Psoas muscle (tissue), 7 donors: ENCODE measurements at regions not wholly inside any gene's neighbourhood (a gene's known extent, or its start where the extent isn't known, plus 50 kb on each side); places are given as distances from the start of the nearest gene placed in this dataset.

Source experiments
- ATAC-seq, 4 donors: fragments of 200-7000 bp; cut with Tn5 transposase; one replicate each; pipeline ENCODE4 v1.9.1; 2020; ENCODE audit warnings: moderate library complexity in 3 of 4, mild to moderate bottlenecking in 2 of 4
- DNase-seq, 2 donors: peaks; one replicate each; pipeline ENCODE4 v3.0.0-alpha.2; 2020
- H3K27ac ChIP-seq: fragments of 200-600 bp; one replicate; pipeline ENCODE4 v1.8.0; 2022
- H3K27me3 ChIP-seq, 3 donors: fragments of 200-600 bp in 1 of 3; one replicate each; pipeline versions ENCODE4 v1.6.1 to v1.8.0; 2013 to 2022; ENCODE audit warnings: low read length in 2 of 3, mild to moderate bottlenecking in 2 of 3, moderate library complexity in 1 of 3; ENCODE audit not compliant: insufficient read depth in 3 of 3
- H3K36me3 ChIP-seq, 2 donors: fragments of 200-600 bp in 1 of 2; one replicate each; pipeline versions ENCODE4 v1.6.1 to v1.8.0; 2013 to 2022; ENCODE audit warnings: low read depth in 1 of 2, mild to moderate bottlenecking in 1 of 2, moderate library complexity in 1 of 2; ENCODE audit not compliant: insufficient read depth in 1 of 2
- H3K4me1 ChIP-seq: fragments of 200-600 bp; one replicate; pipeline ENCODE4 v1.8.0; 2022
- H3K4me3 ChIP-seq: fragments of 200-600 bp; one replicate; pipeline ENCODE4 v1.8.0; 2022; ENCODE audit warnings: mild to moderate bottlenecking
- H3K9me3 ChIP-seq: fragments of 200-600 bp; one replicate; pipeline ENCODE4 v1.8.0; 2022
- WGBS, 3 donors: extraction: QIAGEN DNeasy Blood & Tissue Kit; methylation state at CpG; one replicate each; pipeline versions ENCODE4 v1.1.6 to v1.1.7; 2013; 5-methylcytosine and 5-hydroxymethylcytosine counted together
- intact Hi-C, 2 donors: fragments of 100-400 bp; cut with DNase I; formaldehyde crosslinking; loops; one replicate each; pipeline versions ENCODE4 v1.11.0 to v1.14.2; 2022
- TF ChIP-seq, protein P1 (sequence below): fragments of 200-600 bp; IDR thresholded peaks from one replicate; pipeline ENCODE4 v1.8.0; 2022; ENCODE audit warnings: antibody characterized with exemption
- donor health status: healthy with polysubstance abuse.
- donor health status: DM: no; HTN: no; CAD: no; lungs with moderate emphysema.
- donor health status: Bipolar disorder and iron deficiency.
- donor health status: healthy.
- donor health status: DM: yes; HTN: yes; CAD: no.
- donor health status: DM: no; HTN: no; CAD: no.
- donor health status: DM: yes; HTN: yes; CAD: no.

DNA sequence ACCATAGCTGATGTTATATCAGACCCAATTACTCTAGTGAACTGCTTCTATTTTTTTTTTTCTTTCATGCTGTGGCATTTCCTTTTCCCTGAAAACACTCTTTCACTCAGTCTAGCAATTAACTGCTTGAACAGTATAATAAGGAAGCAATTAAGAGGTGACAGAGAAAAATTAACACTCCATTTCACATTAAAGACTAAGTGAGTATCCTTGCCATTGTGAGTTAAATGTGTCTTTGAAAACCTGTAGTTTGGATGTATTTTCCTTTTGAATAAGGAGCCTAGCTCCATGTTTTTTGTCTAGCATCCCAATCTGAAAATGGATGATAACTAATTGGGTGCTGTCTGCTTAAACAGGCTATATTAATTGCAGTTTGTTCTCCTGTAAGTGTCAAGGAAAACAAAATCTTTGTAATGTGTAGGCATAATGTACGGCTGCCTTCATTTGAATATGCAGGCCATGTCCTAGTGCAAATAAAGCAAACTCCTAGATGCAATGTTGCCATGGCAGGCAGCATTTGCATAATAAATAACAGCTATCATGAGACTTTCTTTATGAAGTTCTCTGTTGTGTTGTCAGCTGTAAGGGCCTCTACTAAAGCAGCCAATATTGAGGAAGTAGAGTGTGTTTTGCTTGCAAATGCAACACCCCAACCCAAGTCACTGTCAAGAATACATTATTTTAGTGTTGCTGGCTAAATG lies 416.7 kb downstream of the ZIC3 start:
- Histone ChIP-seq H3K4me3 (no peak overlapping the region), H3K9me3 (no peaks in the 10 kb centered on the region), H3K36me3 (no peaks in the 10 kb centered on the region), H3K27ac (no peak overlapping the region), H3K27me3 (no peaks in the 10 kb centered on the region), H3K4me1 (no peaks in the 10 kb centered on the region)
- intact Hi-C loops, result no loop called here
- ATAC-seq (no peak), DNase-seq (no peak)
- TF ChIP-seq, protein P1, sequence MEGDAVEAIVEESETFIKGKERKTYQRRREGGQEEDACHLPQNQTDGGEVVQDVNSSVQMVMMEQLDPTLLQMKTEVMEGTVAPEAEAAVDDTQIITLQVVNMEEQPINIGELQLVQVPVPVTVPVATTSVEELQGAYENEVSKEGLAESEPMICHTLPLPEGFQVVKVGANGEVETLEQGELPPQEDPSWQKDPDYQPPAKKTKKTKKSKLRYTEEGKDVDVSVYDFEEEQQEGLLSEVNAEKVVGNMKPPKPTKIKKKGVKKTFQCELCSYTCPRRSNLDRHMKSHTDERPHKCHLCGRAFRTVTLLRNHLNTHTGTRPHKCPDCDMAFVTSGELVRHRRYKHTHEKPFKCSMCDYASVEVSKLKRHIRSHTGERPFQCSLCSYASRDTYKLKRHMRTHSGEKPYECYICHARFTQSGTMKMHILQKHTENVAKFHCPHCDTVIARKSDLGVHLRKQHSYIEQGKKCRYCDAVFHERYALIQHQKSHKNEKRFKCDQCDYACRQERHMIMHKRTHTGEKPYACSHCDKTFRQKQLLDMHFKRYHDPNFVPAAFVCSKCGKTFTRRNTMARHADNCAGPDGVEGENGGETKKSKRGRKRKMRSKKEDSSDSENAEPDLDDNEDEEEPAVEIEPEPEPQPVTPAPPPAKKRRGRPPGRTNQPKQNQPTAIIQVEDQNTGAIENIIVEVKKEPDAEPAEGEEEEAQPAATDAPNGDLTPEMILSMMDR, result no peak
- 50 to 66% (median 56%) methylated on average over 1 of the region's 1 CpG for WGBS, 3 donors

DNA sequence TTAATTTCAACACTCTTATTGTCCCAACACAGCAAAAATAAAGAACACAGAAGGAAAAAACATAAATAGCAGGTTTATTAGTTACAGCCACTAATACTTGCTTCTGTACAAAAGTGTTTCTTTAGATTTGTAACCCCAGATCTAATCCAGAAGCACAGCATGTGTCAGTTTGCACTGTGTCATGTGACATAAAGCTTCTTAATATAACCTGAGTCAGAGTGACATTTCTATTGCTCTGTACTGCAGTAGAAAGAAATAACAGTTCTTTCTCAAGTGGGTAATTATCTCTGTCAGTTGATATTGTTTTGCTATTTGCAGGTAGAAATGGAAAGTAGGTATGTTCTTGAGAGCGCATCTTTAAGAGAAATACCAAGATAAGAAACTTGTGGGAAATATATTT lies 422.5 kb downstream of the ZIC3 start:
- Histone ChIP-seq H3K27ac (no peak overlapping the region), H3K27me3 (peaks cover 0 to 5% (median 0%) of the 10 kb centered on the region in 3 donors), H3K36me3 (no peaks in the 10 kb centered on the region), H3K4me3 (no peak overlapping the region), H3K4me1 (no peaks in the 10 kb centered on the region), H3K9me3 (no peaks in the 10 kb centered on the region)
- ATAC-seq (peak in 1 of 4 donors; percentile 34), DNase-seq (no peak)
- WGBS, 3 donors, result 91 to 97% (median 94%) methylated on average over 1 of the region's 1 CpG
- intact Hi-C loops, result no loop called here
- TF ChIP-seq, protein P1, result no peak

DNA sequence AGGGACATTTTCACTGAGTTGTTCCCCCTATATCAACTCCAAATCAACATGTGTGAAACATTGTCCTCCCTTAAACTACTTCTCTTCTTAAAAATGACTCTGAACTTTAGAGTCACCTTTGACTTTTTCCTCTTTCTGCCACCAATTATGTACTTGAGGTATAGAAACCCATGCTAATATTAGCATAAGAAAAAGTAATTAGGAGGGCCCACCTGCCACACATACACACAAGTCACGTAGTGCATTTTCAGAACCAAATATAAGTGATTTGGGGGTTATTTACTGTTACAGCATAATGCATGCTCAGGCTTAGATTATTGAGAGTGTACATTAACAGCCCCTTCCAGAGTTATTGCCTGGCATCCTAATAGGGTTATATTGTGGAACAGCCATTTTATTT lies 432.7 kb downstream of the ZIC3 start:
- no peak overlapping the region for H3K27ac ChIP-seq
- intact Hi-C loops, result no loop called here
- H3K9me3 ChIP-seq, result no peaks in the 10 kb centered on the region
- no peak for DNase-seq
- no peaks in the 10 kb centered on the region for H3K4me1 ChIP-seq
- WGBS, 3 donors, result 42 to 76% (median 70%) methylated on average over 1 of the region's 1 CpG
- no peaks in the 10 kb centered on the region for H3K36me3 ChIP-seq
- ATAC-seq, result no peak
- TF ChIP-seq, protein P1, result no peak
- H3K27me3 ChIP-seq, result peaks cover 0 to 2% (median 0%) of the 10 kb centered on the region in 3 donors
- H3K4me3 ChIP-seq, result no peak overlapping the region

DNA sequence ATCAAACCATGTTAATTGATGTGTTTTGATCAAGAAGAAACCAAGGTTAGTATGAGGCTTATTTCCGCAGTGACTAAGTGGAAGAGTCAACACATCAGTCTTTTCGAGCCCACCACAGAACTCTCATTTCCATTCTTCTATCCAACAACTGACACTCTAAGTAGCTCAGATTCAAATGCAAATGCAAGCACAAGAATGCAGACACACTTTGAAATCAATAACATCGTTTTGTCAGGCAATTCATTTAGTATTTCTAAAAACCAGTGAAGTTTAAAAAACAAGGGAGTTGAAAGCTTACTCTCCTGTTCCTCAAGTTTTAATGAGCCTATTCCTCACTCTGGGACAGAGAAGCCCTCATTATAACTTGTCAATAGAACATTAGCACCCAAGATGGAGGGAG lies 433.1 kb downstream of the ZIC3 start:
- DNase-seq (no peak), ATAC-seq (no peak)
- H3K27me3 ChIP-seq, result no peaks in the 10 kb centered on the region
- no peaks in the 10 kb centered on the region for H3K9me3 ChIP-seq
- intact Hi-C loops, result no loop called here
- TF ChIP-seq, protein P1, result no peak
- no peaks in the 10 kb centered on the region for H3K4me1 ChIP-seq
- no peak overlapping the region for H3K4me3 ChIP-seq
- H3K36me3 ChIP-seq, result no peaks in the 10 kb centered on the region
- H3K27ac ChIP-seq, result no peak overlapping the region
- WGBS, 3 donors, result 55 to 63% (median 58%) methylated on average over 3 of the region's 3 CpGs

DNA sequence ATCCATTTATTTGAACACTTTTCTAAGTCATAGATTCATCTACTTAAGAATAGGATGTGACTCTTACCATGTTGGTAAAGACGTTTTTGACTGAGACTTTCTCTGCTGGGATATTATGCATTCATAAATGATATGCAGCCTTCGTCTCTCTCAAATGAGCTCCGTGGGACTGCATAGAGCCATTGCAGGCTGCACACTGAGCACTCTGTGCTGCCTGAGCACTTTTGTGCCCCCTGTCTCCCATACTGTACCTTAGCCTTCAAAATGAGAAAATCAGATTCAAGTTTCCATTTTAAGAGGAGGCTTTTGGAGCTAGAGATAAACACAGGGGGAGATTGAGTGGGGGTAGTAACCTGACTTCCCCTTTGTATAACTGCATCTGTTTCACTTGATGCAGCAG lies 433.6 kb downstream of the ZIC3 start:
- H3K27ac ChIP-seq, result no peak overlapping the region
- no peaks in the 10 kb centered on the region for H3K4me1 ChIP-seq
- no peaks in the 10 kb centered on the region for H3K27me3 ChIP-seq
- ATAC-seq (no peak), DNase-seq (no peak)
- H3K4me3 ChIP-seq, result no peak overlapping the region
- intact Hi-C loops, result no loop called here
- no peaks in the 10 kb centered on the region for H3K36me3 ChIP-seq
- WGBS, 3 donors, result 33 to 50% (median 37%) methylated on average over 3 of the region's 3 CpGs
- TF ChIP-seq, protein P1, result no peak
- no peaks in the 10 kb centered on the region for H3K9me3 ChIP-seq
